ENCODE measurements at regions not wholly inside any gene's neighbourhood (a gene's known extent, or its start where the extent isn't known, plus 50 kb on each side); places are given as distances from the start of the nearest gene placed in this dataset.
"Not testable (repeated sequence)": the region's sequence is repeated elsewhere in the genome, so short reads cannot be mapped to it uniquely, and the experiment has no call there.

GRCh38 chr14:86739761-86740160, 1209.8 kb downstream of the FLRT2 start:
- no peak for TF ChIP-seq CTCF (IDR thresholded peaks at IDR 0.05; ENCODE audit: insufficient read depth, low read length, missing control alignments)
- ChIA-PET CTCF (no interaction called here), POLR2A (no interaction called here)
- H3K4me3 ChIP-seq (ENCODE audit: low read depth, low read length), result no peak overlapping the region
- DNase-seq (ENCODE audit: low read depth, low spot score), result no peak

- POLR2A ChIA-PET; DNase-seq (ENCODE audit: low read depth, low spot score); CTCF ChIA-PET; H3K4me3 ChIP-seq (ENCODE audit: low read depth, low read length): not testable (repeated sequence)
Observed at GRCh38 chr14:86731427-86731826, 1201.5 kb downstream of the FLRT2 start.

- no peak for DNase-seq (ENCODE audit: low read depth, low spot score)
- H3K4me3 ChIP-seq (ENCODE audit: low read depth, low read length), result no peak overlapping the region
- ChIA-PET POLR2A (no interaction called here), CTCF (no interaction called here)
- no peak for TF ChIP-seq CTCF (IDR thresholded peaks at IDR 0.05; ENCODE audit: insufficient read depth, low read length, missing control alignments)
Observed at GRCh38 chr14:86723254-86723624, 1193.3 kb downstream of the FLRT2 start.

- no peak overlapping the region for H3K4me3 ChIP-seq (ENCODE audit: low read depth, low read length)
- CTCF ChIA-PET, result no interaction called here
- POLR2A ChIA-PET, result no interaction called here
- DNase-seq (ENCODE audit: low read depth, low spot score), result no peak
- no peak for TF ChIP-seq CTCF (IDR thresholded peaks at IDR 0.05; ENCODE audit: insufficient read depth, low read length, missing control alignments)
Observed at GRCh38 chr14:86722612-86723253, 1192.8 kb downstream of the FLRT2 start.

- POLR2A ChIA-PET, result no interaction called here
- TF ChIP-seq CTCF (IDR thresholded peaks at IDR 0.05; ENCODE audit: insufficient read depth, low read length, missing control alignments), result no peak
- DNase-seq (ENCODE audit: low read depth, low spot score), result no peak
- no peak overlapping the region for H3K4me3 ChIP-seq (ENCODE audit: low read depth, low read length)
- CTCF ChIA-PET, result no interaction called here
Observed at GRCh38 chr14:86714575-86714974, 1184.6 kb downstream of the FLRT2 start.

- no peak for DNase-seq (ENCODE audit: low read depth, low spot score)
- no peak overlapping the region for H3K4me3 ChIP-seq (ENCODE audit: low read depth, low read length)
- POLR2A ChIA-PET, result no interaction called here
- TF ChIP-seq CTCF (IDR thresholded peaks at IDR 0.05; ENCODE audit: insufficient read depth, low read length, missing control alignments), result no peak
- CTCF ChIA-PET, result no interaction called here
Observed at GRCh38 chr14:86714153-86714552, 1184.2 kb downstream of the FLRT2 start.

GRCh38 chr14:86712727-86713126, 1182.8 kb downstream of the FLRT2 start:
- no peak for TF ChIP-seq CTCF (IDR thresholded peaks at IDR 0.05; ENCODE audit: insufficient read depth, low read length, missing control alignments)
- CTCF ChIA-PET, result no interaction called here
- no peak overlapping the region for H3K4me3 ChIP-seq (ENCODE audit: low read depth, low read length)
- no peak for DNase-seq (ENCODE audit: low read depth, low spot score)
- POLR2A ChIA-PET, result no interaction called here

Data from AG04449 (cell line).